GM19025 (cell line): ENCODE measurements at regions not wholly inside any gene's neighbourhood (a gene's known extent, or its start where the extent isn't known, plus 50 kb on each side); places are given as distances from the start of the nearest gene placed in this dataset.
"Not testable (repeated sequence)": the region's sequence is repeated elsewhere in the genome, so short reads cannot be mapped to it uniquely, and the experiment has no call there.

Experiments
- ATAC-seq: cut with Tn5 transposase; IDR thresholded peaks from one replicate; pipeline ENCODE4 v1.9.1; 2021; ENCODE audit warnings: mild to moderate bottlenecking, low read depth, moderate library complexity; ENCODE audit not compliant: unreplicated experiment

- no peak for ATAC-seq
Measured at GRCh38 chr1:182003953-182004586, 57.4 kb downstream of the ZNF648 start.

GRCh38 chr1:182003025-182003725 lies 58.3 kb downstream of the ZNF648 start:
- no peak for ATAC-seq

- no peak for ATAC-seq
Measured at GRCh38 chr1:182002570-182002969, 58.9 kb downstream of the ZNF648 start.

GRCh38 chr1:181998858-181999257 lies 62.7 kb downstream of the ZNF648 start:
- no peak for ATAC-seq

- no peak for ATAC-seq
Measured at GRCh38 chr1:181992072-181992471, 69.4 kb downstream of the ZNF648 start.

GRCh38 chr1:181990728-181991127 lies 70.8 kb downstream of the ZNF648 start:
- no peak for ATAC-seq

GRCh38 chr1:181989261-181989920 lies 72.1 kb downstream of the ZNF648 start:
- no peak for ATAC-seq

- ATAC-seq, result no peak
Measured at GRCh38 chr1:181987996-181988395, 73.5 kb downstream of the ZNF648 start.

GRCh38 chr1:181987334-181987895 lies 74.1 kb downstream of the ZNF648 start:
- no peak for ATAC-seq

- ATAC-seq, result no peak
Measured at GRCh38 chr1:181986907-181987305, 74.6 kb downstream of the ZNF648 start.

GRCh38 chr1:181985936-181986906 lies 75.3 kb downstream of the ZNF648 start:
- ATAC-seq, result no peak

- ATAC-seq, result no peak
Measured at GRCh38 chr1:181985281-181985680, 76.2 kb downstream of the ZNF648 start.

GRCh38 chr1:181984006-181984405 lies 77.5 kb downstream of the ZNF648 start:
- ATAC-seq, result no peak

GRCh38 chr1:181981821-181982220 lies 79.7 kb downstream of the ZNF648 start:
- ATAC-seq, result no peak

- ATAC-seq, result no peak
Measured at GRCh38 chr1:181972256-181972655, 89.3 kb downstream of the ZNF648 start.

- no peak for ATAC-seq
Measured at GRCh38 chr1:181971424-181971823, 90.1 kb downstream of the ZNF648 start.

- no peak for ATAC-seq
Measured at GRCh38 chr1:181969902-181970301, 91.6 kb downstream of the ZNF648 start.

GRCh38 chr1:181954696-181955095 lies 106.8 kb downstream of the ZNF648 start:
- not testable (repeated sequence) for ATAC-seq

- ATAC-seq, result not testable (repeated sequence)
Measured at GRCh38 chr1:181954178-181954577, 107.3 kb downstream of the ZNF648 start.

- ATAC-seq, result no peak
Measured at GRCh38 chr1:181953596-181953995, 107.9 kb downstream of the ZNF648 start.
